ENCODE measurements at regions not wholly inside any gene's neighbourhood (a gene's known extent, or its start where the extent isn't known, plus 50 kb on each side); places are given as distances from the start of the nearest gene placed in this dataset.

DNA sequence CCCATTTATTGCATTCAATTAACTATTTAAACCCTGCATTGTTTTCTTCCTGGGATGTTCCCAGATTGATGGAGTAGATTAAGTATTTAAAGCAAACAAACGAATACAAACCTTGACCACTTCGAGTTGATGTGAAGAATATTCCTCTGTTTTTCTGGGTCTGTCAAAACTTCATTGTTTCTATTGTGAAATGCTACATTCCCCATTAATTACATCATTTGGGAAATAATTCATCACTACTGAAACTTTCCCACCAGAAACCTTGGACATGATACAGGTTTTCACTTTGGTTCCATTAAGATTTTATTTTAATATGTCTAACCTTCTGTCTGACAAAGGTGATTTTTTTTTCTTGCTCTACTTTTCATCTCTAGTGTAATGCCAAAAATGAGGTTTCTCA, 365.1 kb upstream of the ETAA1 start:
- ChIA-PET CTCF (no interaction called here), POLR2A (no interaction called here)
- ATAC-seq, result no peak
- Histone ChIP-seq H3K9me3 (ENCODE audit: control insufficient read depth, insufficient read depth, low read depth, low read length) (no peaks in the 10 kb centered on the region; the same call in 1 of the 2 replicates), H3K27ac (ENCODE audit: low read length) (no peak overlapping the region), H3K36me3 (ENCODE audit: control insufficient read depth, insufficient read depth, low read length) (no peaks in the 10 kb centered on the region), H3K4me3 (ENCODE audit: low read depth in 2 of 2, low read length in 2 of 2) (no peak overlapping the region), H3K27me3 (ENCODE audit: control insufficient read depth, insufficient read depth, low read length) (no peaks in the 10 kb centered on the region), H3K4me1 (ENCODE audit: control insufficient read depth, insufficient read depth, low read length) (no peaks in the 10 kb centered on the region)
- in situ Hi-C loops (cut with HindIII; ENCODE audit: low pct_unique_long_range_greater_than_20kb, low sequenced_read_pairs), result no loop called here
- TF ChIP-seq POLR2AphosphoS5 (IDR thresholded peaks at IDR 0.05; ENCODE audit: low read depth, low read length), result no peak
- TF ChIP-seq, protein P1, sequence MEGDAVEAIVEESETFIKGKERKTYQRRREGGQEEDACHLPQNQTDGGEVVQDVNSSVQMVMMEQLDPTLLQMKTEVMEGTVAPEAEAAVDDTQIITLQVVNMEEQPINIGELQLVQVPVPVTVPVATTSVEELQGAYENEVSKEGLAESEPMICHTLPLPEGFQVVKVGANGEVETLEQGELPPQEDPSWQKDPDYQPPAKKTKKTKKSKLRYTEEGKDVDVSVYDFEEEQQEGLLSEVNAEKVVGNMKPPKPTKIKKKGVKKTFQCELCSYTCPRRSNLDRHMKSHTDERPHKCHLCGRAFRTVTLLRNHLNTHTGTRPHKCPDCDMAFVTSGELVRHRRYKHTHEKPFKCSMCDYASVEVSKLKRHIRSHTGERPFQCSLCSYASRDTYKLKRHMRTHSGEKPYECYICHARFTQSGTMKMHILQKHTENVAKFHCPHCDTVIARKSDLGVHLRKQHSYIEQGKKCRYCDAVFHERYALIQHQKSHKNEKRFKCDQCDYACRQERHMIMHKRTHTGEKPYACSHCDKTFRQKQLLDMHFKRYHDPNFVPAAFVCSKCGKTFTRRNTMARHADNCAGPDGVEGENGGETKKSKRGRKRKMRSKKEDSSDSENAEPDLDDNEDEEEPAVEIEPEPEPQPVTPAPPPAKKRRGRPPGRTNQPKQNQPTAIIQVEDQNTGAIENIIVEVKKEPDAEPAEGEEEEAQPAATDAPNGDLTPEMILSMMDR (IDR thresholded peaks at IDR 0.05), result no peak
- TF ChIP-seq, protein P2, sequence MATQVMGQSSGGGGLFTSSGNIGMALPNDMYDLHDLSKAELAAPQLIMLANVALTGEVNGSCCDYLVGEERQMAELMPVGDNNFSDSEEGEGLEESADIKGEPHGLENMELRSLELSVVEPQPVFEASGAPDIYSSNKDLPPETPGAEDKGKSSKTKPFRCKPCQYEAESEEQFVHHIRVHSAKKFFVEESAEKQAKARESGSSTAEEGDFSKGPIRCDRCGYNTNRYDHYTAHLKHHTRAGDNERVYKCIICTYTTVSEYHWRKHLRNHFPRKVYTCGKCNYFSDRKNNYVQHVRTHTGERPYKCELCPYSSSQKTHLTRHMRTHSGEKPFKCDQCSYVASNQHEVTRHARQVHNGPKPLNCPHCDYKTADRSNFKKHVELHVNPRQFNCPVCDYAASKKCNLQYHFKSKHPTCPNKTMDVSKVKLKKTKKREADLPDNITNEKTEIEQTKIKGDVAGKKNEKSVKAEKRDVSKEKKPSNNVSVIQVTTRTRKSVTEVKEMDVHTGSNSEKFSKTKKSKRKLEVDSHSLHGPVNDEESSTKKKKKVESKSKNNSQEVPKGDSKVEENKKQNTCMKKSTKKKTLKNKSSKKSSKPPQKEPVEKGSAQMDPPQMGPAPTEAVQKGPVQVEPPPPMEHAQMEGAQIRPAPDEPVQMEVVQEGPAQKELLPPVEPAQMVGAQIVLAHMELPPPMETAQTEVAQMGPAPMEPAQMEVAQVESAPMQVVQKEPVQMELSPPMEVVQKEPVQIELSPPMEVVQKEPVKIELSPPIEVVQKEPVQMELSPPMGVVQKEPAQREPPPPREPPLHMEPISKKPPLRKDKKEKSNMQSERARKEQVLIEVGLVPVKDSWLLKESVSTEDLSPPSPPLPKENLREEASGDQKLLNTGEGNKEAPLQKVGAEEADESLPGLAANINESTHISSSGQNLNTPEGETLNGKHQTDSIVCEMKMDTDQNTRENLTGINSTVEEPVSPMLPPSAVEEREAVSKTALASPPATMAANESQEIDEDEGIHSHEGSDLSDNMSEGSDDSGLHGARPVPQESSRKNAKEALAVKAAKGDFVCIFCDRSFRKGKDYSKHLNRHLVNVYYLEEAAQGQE (IDR thresholded peaks at IDR 0.05; ENCODE audit: insufficient read depth in 1 of 2, low read depth in 2 of 2, low read length in 1 of 2), result no peak
- no peak for TF ChIP-seq TCF7L2 (IDR thresholded peaks at IDR 0.05; ENCODE audit: low read depth, low read length)
- no peak for TF ChIP-seq SIN3A (IDR thresholded peaks at IDR 0.05; ENCODE audit: borderline replicate concordance, insufficient read depth, low read depth, low read length)
- no peak for DNase-seq (ENCODE audit: low read depth, low spot score)
- no TSS peak for BruUV-seq (replicated peaks)
- intact Hi-C loops (cut with micrococcal nuclease; ENCODE audit: unreplicated experiment), result no loop called here

DNA sequence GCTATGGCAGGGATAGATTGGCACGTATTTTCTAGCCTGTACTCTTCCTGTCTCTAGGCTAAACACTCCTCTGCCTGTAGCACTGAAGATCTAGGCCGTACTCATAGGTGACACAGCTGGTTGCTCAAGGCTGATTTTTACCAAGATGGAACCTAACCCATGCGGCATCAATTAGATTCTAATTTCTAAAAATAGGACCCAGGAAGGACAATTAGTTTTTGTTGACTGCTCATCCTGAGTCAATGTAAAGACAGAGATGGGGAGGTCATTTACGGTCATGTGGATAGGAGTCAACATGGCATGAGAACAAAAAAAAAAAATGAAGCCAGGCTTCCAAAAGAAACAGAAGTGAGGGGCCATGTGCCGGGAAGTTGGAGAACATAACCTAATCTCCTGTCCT, 360.7 kb upstream of the ETAA1 start:
- ChIA-PET CTCF (no interaction called here), POLR2A (no interaction called here)
- Histone ChIP-seq H3K27me3 (ENCODE audit: control insufficient read depth, insufficient read depth, low read length) (no peaks in the 10 kb centered on the region), H3K27ac (ENCODE audit: low read length) (no peak overlapping the region), H3K4me1 (ENCODE audit: control insufficient read depth, insufficient read depth, low read length) (no peaks in the 10 kb centered on the region), H3K4me3 (ENCODE audit: low read depth in 2 of 2, low read length in 2 of 2) (no peak overlapping the region), H3K36me3 (ENCODE audit: control insufficient read depth, insufficient read depth, low read length) (no peaks in the 10 kb centered on the region), H3K9me3 (ENCODE audit: control insufficient read depth, insufficient read depth, low read depth, low read length) (no peaks in the 10 kb centered on the region; the same call in 1 of the 2 replicates)
- intact Hi-C loops (cut with micrococcal nuclease; ENCODE audit: unreplicated experiment), result no loop called here
- no TSS peak for BruUV-seq (replicated peaks)
- no peak for ATAC-seq
- in situ Hi-C loops (cut with HindIII; ENCODE audit: low pct_unique_long_range_greater_than_20kb, low sequenced_read_pairs), result no loop called here
- DNase-seq (ENCODE audit: low read depth, low spot score), result no peak
- TF ChIP-seq SIN3A (IDR thresholded peaks at IDR 0.05; ENCODE audit: borderline replicate concordance, insufficient read depth, low read depth, low read length), result no peak
- no peak for TF ChIP-seq POLR2AphosphoS5 (IDR thresholded peaks at IDR 0.05; ENCODE audit: low read depth, low read length)
- TF ChIP-seq, protein P1 (IDR thresholded peaks at IDR 0.05), result no peak
- TF ChIP-seq TCF7L2 (IDR thresholded peaks at IDR 0.05; ENCODE audit: low read depth, low read length), result no peak
- TF ChIP-seq, protein P2 (IDR thresholded peaks at IDR 0.05; ENCODE audit: insufficient read depth in 1 of 2, low read depth in 2 of 2, low read length in 1 of 2), result no peak
